ENCODE measurements at regions not wholly inside any gene's neighbourhood (a gene's known extent, or its start where the extent isn't known, plus 50 kb on each side); places are given as distances from the start of the nearest gene placed in this dataset.
"Not testable (repeated sequence)": the region's sequence is repeated elsewhere in the genome, so short reads cannot be mapped to it uniquely, and the experiment has no call there.

- ATAC-seq (replicated peaks) (no peak), DNase-seq (no peak)
- Mint-ChIP-seq H3K27ac (no peak overlapping the region), H3K27me3 (no peaks in the 10 kb centered on the region), H3K9me3 (peaks cover 1 to 3% of the 10 kb centered on the region in 2 donors), H3K4me1 (ENCODE audit: low read depth in 2 of 2) (no peaks in the 10 kb centered on the region), H3K4me3 (no peak overlapping the region), H3K36me3 (ENCODE audit: insufficient read depth) (no peaks in the 10 kb centered on the region)
Observed at GRCh38 chr2:199042660-199043379, 414.9 kb downstream of the SATB2 start.

- H3K9me3 Mint-ChIP-seq = peaks cover 0 to 3% of the 10 kb centered on the region in 2 donors
- H3K27ac Mint-ChIP-seq = no peak overlapping the region
- no peaks in the 10 kb centered on the region for H3K27me3 Mint-ChIP-seq
- no peaks in the 10 kb centered on the region for H3K4me1 Mint-ChIP-seq (ENCODE audit: low read depth in 2 of 2)
- no peak for ATAC-seq (replicated peaks)
- no peak for DNase-seq
- H3K4me3 Mint-ChIP-seq = no peak overlapping the region
- no peaks in the 10 kb centered on the region for H3K36me3 Mint-ChIP-seq (ENCODE audit: insufficient read depth)
Observed at GRCh38 chr2:199040522-199040921, 417.2 kb downstream of the SATB2 start.

GRCh38 chr2:199033761-199034160, 424.0 kb downstream of the SATB2 start:
- H3K9me3 Mint-ChIP-seq = peaks cover 7 to 11% of the 10 kb centered on the region in 2 donors
- not testable (repeated sequence) for H3K27ac Mint-ChIP-seq; H3K36me3 Mint-ChIP-seq (ENCODE audit: insufficient read depth); H3K4me1 Mint-ChIP-seq (ENCODE audit: low read depth in 2 of 2); ATAC-seq (replicated peaks); DNase-seq; H3K4me3 Mint-ChIP-seq; H3K27me3 Mint-ChIP-seq

GRCh38 chr2:199025146-199025545, 432.6 kb downstream of the SATB2 start:
- peaks cover 6 to 7% of the 10 kb centered on the region in 2 donors for H3K9me3 Mint-ChIP-seq
- H3K4me1 Mint-ChIP-seq (ENCODE audit: low read depth in 2 of 2) = no peaks in the 10 kb centered on the region

GRCh38 chr2:199024224-199024623, 433.5 kb downstream of the SATB2 start:
- Mint-ChIP-seq H3K36me3 (ENCODE audit: insufficient read depth) (no peaks in the 10 kb centered on the region), H3K4me1 (ENCODE audit: low read depth in 2 of 2) (no peaks in the 10 kb centered on the region), H3K27ac (no peak overlapping the region), H3K27me3 (no peaks in the 10 kb centered on the region), H3K4me3 (no peak overlapping the region), H3K9me3 (peaks cover 0 to 2% of the 10 kb centered on the region in 2 donors)
- ATAC-seq (replicated peaks) (no peak), DNase-seq (no peak)

More at GRCh38 chr2:199025146-199025545, 432.6 kb downstream of the SATB2 start:
- no peak for DNase-seq
- ATAC-seq (replicated peaks) = no peak
- no peaks in the 10 kb centered on the region for H3K27me3 Mint-ChIP-seq
- no peak overlapping the region for H3K4me3 Mint-ChIP-seq
- H3K27ac Mint-ChIP-seq = no peak overlapping the region
- H3K36me3 Mint-ChIP-seq (ENCODE audit: insufficient read depth) = no peaks in the 10 kb centered on the region

- Mint-ChIP-seq H3K36me3 (ENCODE audit: insufficient read depth) (no peaks in the 10 kb centered on the region), H3K4me3 (no peak overlapping the region), H3K27me3 (no peaks in the 10 kb centered on the region), H3K27ac (no peak overlapping the region), H3K4me1 (ENCODE audit: low read depth in 2 of 2) (no peaks in the 10 kb centered on the region), H3K9me3 (peaks cover 2 to 8% of the 10 kb centered on the region in 2 donors)
- DNase-seq = no peak
- ATAC-seq (replicated peaks) = no peak
Observed at GRCh38 chr2:199019898-199020507, 437.7 kb downstream of the SATB2 start.

- Mint-ChIP-seq H3K9me3 (peaks cover 2 to 8% of the 10 kb centered on the region in 2 donors), H3K27ac (no peak overlapping the region), H3K4me1 (ENCODE audit: low read depth in 2 of 2) (no peaks in the 10 kb centered on the region), H3K4me3 (no peak overlapping the region), H3K36me3 (ENCODE audit: insufficient read depth) (no peaks in the 10 kb centered on the region), H3K27me3 (no peaks in the 10 kb centered on the region)
- ATAC-seq (replicated peaks) = no peak
- DNase-seq = no peak
Observed at GRCh38 chr2:199018826-199019225, 438.9 kb downstream of the SATB2 start.

- Mint-ChIP-seq H3K27ac (no peak overlapping the region), H3K4me3 (no peak overlapping the region), H3K27me3 (no peaks in the 10 kb centered on the region), H3K36me3 (ENCODE audit: insufficient read depth) (no peaks in the 10 kb centered on the region), H3K4me1 (ENCODE audit: low read depth in 2 of 2) (no peaks in the 10 kb centered on the region), H3K9me3 (peaks cover 0 to 8% of the 10 kb centered on the region in 2 donors)
- no peak for ATAC-seq (replicated peaks)
- no peak for DNase-seq
Observed at GRCh38 chr2:199015072-199015471, 442.7 kb downstream of the SATB2 start.

- no peaks in the 10 kb centered on the region for H3K4me1 Mint-ChIP-seq (ENCODE audit: low read depth in 2 of 2)
- no peaks in the 10 kb centered on the region for H3K27me3 Mint-ChIP-seq
- peaks cover 0 to 8% of the 10 kb centered on the region in 2 donors for H3K9me3 Mint-ChIP-seq
- ATAC-seq (replicated peaks) (no peak), DNase-seq (no peak)
- H3K36me3 Mint-ChIP-seq (ENCODE audit: insufficient read depth) = no peaks in the 10 kb centered on the region
- H3K4me3 Mint-ChIP-seq = no peak overlapping the region
- no peak overlapping the region for H3K27ac Mint-ChIP-seq
Observed at GRCh38 chr2:199014226-199014625, 443.5 kb downstream of the SATB2 start.

- H3K4me3 Mint-ChIP-seq = no peak overlapping the region
- DNase-seq (no peak), ATAC-seq (replicated peaks) (no peak)
- no peaks in the 10 kb centered on the region for H3K36me3 Mint-ChIP-seq (ENCODE audit: insufficient read depth)
- no peaks in the 10 kb centered on the region for H3K27me3 Mint-ChIP-seq
- H3K9me3 Mint-ChIP-seq = no peaks in the 10 kb centered on the region
- no peaks in the 10 kb centered on the region for H3K4me1 Mint-ChIP-seq (ENCODE audit: low read depth in 2 of 2)
- H3K27ac Mint-ChIP-seq = no peak overlapping the region
Observed at GRCh38 chr2:199011908-199012307, 445.8 kb downstream of the SATB2 start.

GRCh38 chr2:198994678-198995077, 463.1 kb downstream of the SATB2 start:
- Mint-ChIP-seq H3K4me1 (ENCODE audit: low read depth in 2 of 2) (no peaks in the 10 kb centered on the region), H3K36me3 (ENCODE audit: insufficient read depth) (no peaks in the 10 kb centered on the region), H3K27ac (no peak overlapping the region), H3K9me3 (peaks cover 0 to 4% of the 10 kb centered on the region in 2 donors), H3K4me3 (no peak overlapping the region), H3K27me3 (no peaks in the 10 kb centered on the region)
- ATAC-seq (replicated peaks) = no peak
- no peak for DNase-seq

- H3K9me3 Mint-ChIP-seq = peaks cover 5 to 6% of the 10 kb centered on the region in 2 donors
- H3K36me3 Mint-ChIP-seq (ENCODE audit: insufficient read depth) = no peaks in the 10 kb centered on the region
- H3K27me3 Mint-ChIP-seq = no peaks in the 10 kb centered on the region
- no peak overlapping the region for H3K27ac Mint-ChIP-seq
- H3K4me3 Mint-ChIP-seq = no peak overlapping the region
- DNase-seq (no peak), ATAC-seq (replicated peaks) (no peak)
- H3K4me1 Mint-ChIP-seq (ENCODE audit: low read depth in 2 of 2) = no peaks in the 10 kb centered on the region
Observed at GRCh38 chr2:198991431-198991830, 466.3 kb downstream of the SATB2 start.

GRCh38 chr2:198975779-198976178, 482.0 kb downstream of the SATB2 start:
- Mint-ChIP-seq H3K9me3 (peaks cover 9 to 26% of the 10 kb centered on the region in 2 donors), H3K4me1 (ENCODE audit: low read depth in 2 of 2) (no peaks in the 10 kb centered on the region), H3K36me3 (ENCODE audit: insufficient read depth) (no peaks in the 10 kb centered on the region), H3K4me3 (no peak overlapping the region), H3K27ac (no peak overlapping the region), H3K27me3 (no peaks in the 10 kb centered on the region)
- ATAC-seq (replicated peaks) = no peak
- no peak for DNase-seq

- Mint-ChIP-seq H3K36me3 (ENCODE audit: insufficient read depth) (no peaks in the 10 kb centered on the region), H3K27ac (no peak overlapping the region), H3K4me1 (ENCODE audit: low read depth in 2 of 2) (no peaks in the 10 kb centered on the region), H3K4me3 (no peak overlapping the region), H3K27me3 (no peaks in the 10 kb centered on the region), H3K9me3 (peaks cover 9 to 26% of the 10 kb centered on the region in 2 donors)
- no peak for DNase-seq
- no peak for ATAC-seq (replicated peaks)
Observed at GRCh38 chr2:198973785-198974184, 484.0 kb downstream of the SATB2 start.
